ENCODE measurements at regions not wholly inside any gene's neighbourhood (a gene's known extent, or its start where the extent isn't known, plus 50 kb on each side); places are given as distances from the start of the nearest gene placed in this dataset.
"Not testable (repeated sequence)": the region's sequence is repeated elsewhere in the genome, so short reads cannot be mapped to it uniquely, and the experiment has no call there.

DNA sequence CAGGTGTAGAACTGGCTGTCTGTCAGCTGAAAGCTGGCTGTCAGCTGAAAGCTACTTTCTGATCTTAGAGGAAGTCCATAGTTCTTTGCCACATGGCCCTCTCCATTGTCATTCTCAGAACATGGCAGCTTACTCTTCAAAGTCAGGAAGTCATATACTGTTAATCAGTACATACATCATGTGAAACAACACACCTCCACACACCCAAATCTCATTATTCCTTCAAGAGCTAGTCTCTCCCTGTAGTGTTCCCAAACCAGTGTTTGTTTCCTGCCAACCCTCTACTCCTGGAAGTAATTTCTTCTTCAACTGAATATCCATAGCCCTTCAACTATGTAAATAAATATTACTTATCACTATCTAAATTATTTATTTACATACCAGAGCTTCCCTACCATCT, 58.9 kb downstream of the OR5AK2 start:
- no peaks in the 10 kb centered on the region for H3K36me3 Mint-ChIP-seq (ENCODE audit: low read depth)
- no peak overlapping the region for H3K4me3 Mint-ChIP-seq
- no peak for ATAC-seq
- H3K27ac Mint-ChIP-seq, result no peak overlapping the region
- no peak for DNase-seq
- H3K9me3 Mint-ChIP-seq, result peaks cover 13% of the 10 kb centered on the region
- no peaks in the 10 kb centered on the region for H3K4me1 Mint-ChIP-seq
- no peaks in the 10 kb centered on the region for H3K27me3 Mint-ChIP-seq

DNA sequence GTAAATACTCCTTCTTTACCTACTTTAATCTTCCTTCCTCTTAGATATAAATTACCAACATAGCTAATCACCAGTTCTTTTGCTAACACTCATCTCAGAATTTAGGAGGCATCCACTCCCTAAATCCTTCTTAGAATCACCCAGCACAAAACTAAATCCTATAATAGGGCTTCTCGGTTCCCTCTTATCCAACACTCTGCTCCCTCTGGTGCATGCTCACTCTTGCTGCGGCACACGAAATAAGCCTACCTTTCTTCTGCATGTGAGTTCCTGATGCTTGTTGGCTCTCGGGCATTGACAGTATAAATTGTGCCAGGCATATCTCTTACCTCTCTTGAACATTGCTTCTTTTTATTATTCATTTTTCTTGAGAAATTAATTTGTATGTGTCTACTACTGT, 61.0 kb downstream of the OR5AK2 start:
- Mint-ChIP-seq H3K36me3 (ENCODE audit: low read depth) (no peaks in the 10 kb centered on the region), H3K4me3 (no peak overlapping the region), H3K27me3 (no peaks in the 10 kb centered on the region), H3K4me1 (no peaks in the 10 kb centered on the region), H3K9me3 (peaks cover 14% of the 10 kb centered on the region), H3K27ac (no peak overlapping the region)
- DNase-seq (no peak), ATAC-seq (no peak)

DNA sequence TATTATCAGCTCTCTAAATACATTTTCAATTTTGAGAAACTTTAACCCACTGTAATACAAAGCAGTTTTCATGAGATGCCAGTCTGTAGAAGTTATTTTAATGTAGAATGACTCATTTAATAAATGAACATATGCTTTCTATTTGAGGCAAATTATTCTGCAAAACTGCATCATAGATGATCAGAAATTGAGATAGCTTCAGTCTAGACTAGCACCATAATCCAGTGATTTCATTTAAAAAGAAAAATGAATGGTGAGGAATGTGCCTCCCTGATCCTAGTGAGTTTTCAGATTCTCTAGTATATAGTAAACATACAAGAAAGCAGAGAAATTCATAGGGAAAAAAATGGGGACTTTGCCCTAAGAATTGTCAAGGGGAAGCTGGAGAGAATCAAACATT, 66.1 kb downstream of the OR5AK2 start:
- ATAC-seq (no peak), DNase-seq (no peak)
- Mint-ChIP-seq H3K36me3 (ENCODE audit: low read depth) (no peaks in the 10 kb centered on the region), H3K27me3 (no peaks in the 10 kb centered on the region), H3K4me1 (no peaks in the 10 kb centered on the region), H3K9me3 (peaks cover 18% of the 10 kb centered on the region), H3K27ac (no peak overlapping the region), H3K4me3 (no peak overlapping the region)

DNA sequence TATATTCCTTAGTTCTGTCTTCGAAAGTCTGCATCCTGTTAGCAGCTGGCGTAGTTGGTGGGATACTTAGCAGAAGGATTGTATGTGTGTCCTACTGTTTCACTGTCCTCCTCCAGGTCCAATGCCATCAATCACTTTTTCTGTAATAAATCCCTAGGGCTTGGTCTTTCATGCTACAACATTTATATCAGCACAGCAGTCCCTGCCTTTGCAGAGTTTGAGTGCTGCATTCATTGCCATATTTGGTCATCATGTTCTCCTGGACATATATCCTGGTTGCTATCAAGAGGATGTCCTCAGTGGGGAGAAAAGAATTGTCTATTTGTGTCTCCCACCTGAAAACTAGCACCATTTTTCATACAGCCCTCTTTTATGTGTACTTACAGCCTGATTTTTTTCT, 67.0 kb downstream of the OR5AK2 start:
- H3K27ac Mint-ChIP-seq, result no peak overlapping the region
- peaks cover 18% of the 10 kb centered on the region for H3K9me3 Mint-ChIP-seq
- ATAC-seq (no peak), DNase-seq (no peak)
- H3K4me3 Mint-ChIP-seq, result no peak overlapping the region
- no peaks in the 10 kb centered on the region for H3K36me3 Mint-ChIP-seq (ENCODE audit: low read depth)
- H3K4me1 Mint-ChIP-seq, result no peaks in the 10 kb centered on the region
- no peaks in the 10 kb centered on the region for H3K27me3 Mint-ChIP-seq

DNA sequence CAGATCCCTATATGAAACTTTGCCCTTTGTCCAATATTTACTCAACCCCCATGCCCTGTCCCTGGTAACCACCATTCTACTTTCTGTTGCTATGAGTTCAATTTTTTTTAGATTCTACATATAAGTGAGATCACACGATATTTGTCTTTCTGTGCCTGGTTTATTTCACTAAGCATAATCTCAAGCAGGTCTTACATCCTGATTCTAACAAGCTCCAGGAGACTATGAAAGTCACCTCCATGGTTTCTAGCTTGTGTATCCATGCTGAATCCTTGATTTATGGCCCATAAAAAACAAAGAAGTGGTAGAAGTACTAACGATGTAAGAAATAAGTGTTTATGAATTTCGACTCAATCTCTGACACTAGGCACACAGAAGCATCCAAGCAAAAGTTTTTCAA, 68.0 kb downstream of the OR5AK2 start:
- H3K4me1 Mint-ChIP-seq, result no peaks in the 10 kb centered on the region
- no peaks in the 10 kb centered on the region for H3K36me3 Mint-ChIP-seq (ENCODE audit: low read depth)
- H3K27ac Mint-ChIP-seq, result no peak overlapping the region
- H3K4me3 Mint-ChIP-seq, result no peak overlapping the region
- H3K27me3 Mint-ChIP-seq, result no peaks in the 10 kb centered on the region
- peaks cover 23% of the 10 kb centered on the region for H3K9me3 Mint-ChIP-seq
- no peak for DNase-seq
- no peak for ATAC-seq

DNA sequence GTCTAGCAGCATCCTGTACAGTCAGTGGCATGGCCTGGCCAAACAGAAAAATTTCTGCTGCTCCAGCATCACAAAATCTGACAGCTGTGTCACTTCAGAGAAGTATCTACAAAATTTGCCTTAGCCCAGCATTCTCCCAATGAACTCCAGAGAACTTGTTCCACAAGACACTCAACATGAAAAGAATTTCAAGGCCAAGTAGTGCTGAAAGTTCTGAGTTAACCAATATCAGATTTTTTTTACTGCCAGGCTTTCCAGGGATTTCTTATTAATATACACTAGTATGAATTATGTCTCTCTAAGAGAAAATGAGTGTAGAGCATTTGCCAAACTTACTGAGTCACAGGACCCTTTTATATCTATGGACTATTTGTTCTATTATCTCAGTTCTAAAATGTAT, 68.8 kb downstream of the OR5AK2 start:
- H3K36me3 Mint-ChIP-seq (ENCODE audit: low read depth), result no peaks in the 10 kb centered on the region
- no peak for DNase-seq
- H3K4me3 Mint-ChIP-seq, result no peak overlapping the region
- H3K27me3 Mint-ChIP-seq, result no peaks in the 10 kb centered on the region
- no peak for ATAC-seq
- no peaks in the 10 kb centered on the region for H3K4me1 Mint-ChIP-seq
- peaks cover 18% of the 10 kb centered on the region for H3K9me3 Mint-ChIP-seq
- H3K27ac Mint-ChIP-seq, result no peak overlapping the region

DNA sequence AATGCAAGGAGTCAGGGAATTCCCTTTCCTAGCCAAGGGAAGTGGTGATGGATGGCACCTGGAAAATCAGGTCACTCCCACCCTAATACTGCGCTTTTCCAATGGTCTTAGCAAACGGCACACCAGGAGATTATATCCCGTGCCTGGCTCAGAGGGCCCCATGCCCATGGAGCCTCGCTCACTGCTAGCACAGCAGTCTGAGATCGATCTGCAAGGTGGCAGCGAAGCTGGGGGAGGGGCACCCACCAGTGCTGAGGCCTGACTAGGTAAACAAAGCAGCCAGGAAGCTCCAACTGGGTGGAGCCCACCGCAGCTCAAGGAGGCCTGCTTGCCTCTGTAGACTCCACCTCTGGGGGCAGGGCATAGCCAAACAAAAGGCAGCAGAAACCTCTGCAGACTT, 74.2 kb downstream of the OR5AK2 start:
- not testable (repeated sequence) for H3K4me3 Mint-ChIP-seq; ATAC-seq; H3K36me3 Mint-ChIP-seq (ENCODE audit: low read depth); H3K27ac Mint-ChIP-seq; DNase-seq; H3K27me3 Mint-ChIP-seq; H3K4me1 Mint-ChIP-seq
- peaks cover 13% of the 10 kb centered on the region for H3K9me3 Mint-ChIP-seq

DNA sequence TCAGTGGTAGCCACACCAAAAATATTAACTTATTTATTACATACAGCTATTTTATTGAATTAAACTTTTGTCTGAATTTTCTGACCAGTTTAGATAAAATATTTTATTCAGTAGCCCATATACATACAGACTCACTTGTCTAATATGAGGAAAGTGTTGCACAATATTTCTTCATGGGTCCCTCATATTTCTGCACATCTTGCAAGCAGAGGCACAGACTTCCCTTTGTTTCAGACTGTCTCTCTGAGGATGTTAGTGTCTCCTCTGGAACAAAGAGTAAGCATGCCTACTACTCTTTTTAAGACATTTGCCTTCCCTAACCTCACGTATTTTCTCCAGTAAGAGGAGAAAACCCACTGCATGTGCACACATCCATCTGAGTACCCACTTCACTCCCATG, 81.2 kb downstream of the OR5AK2 start:
- H3K27ac Mint-ChIP-seq, result no peak overlapping the region
- H3K27me3 Mint-ChIP-seq, result no peaks in the 10 kb centered on the region
- no peak for DNase-seq
- no peaks in the 10 kb centered on the region for H3K4me1 Mint-ChIP-seq
- no peak overlapping the region for H3K4me3 Mint-ChIP-seq
- no peak for ATAC-seq
- H3K9me3 Mint-ChIP-seq, result no peaks in the 10 kb centered on the region
- H3K36me3 Mint-ChIP-seq (ENCODE audit: low read depth), result no peaks in the 10 kb centered on the region

DNA sequence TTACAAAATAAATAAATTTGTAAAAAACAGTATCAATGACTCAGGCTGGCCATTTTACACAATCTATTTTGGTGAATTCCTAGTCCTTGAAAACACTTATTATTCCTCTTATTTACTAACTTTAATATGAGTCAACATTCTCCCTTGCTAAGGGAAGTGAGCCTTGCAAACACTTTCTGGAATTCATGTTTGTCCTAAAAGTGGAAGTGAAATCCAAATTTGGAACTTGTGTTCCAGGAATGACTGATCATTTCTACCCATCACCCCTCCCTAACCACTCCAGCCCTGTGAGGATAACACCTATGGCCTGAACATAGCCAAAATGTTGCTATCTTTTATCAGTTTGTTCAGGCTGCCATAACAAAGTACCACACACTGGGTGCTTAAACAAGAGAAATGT, 83.1 kb downstream of the OR5AK2 start:
- Mint-ChIP-seq H3K27ac (no peak overlapping the region), H3K9me3 (no peaks in the 10 kb centered on the region), H3K4me3 (no peak overlapping the region), H3K4me1 (no peaks in the 10 kb centered on the region), H3K27me3 (no peaks in the 10 kb centered on the region), H3K36me3 (ENCODE audit: low read depth) (no peaks in the 10 kb centered on the region)
- ATAC-seq, result no peak
- no peak for DNase-seq

DNA sequence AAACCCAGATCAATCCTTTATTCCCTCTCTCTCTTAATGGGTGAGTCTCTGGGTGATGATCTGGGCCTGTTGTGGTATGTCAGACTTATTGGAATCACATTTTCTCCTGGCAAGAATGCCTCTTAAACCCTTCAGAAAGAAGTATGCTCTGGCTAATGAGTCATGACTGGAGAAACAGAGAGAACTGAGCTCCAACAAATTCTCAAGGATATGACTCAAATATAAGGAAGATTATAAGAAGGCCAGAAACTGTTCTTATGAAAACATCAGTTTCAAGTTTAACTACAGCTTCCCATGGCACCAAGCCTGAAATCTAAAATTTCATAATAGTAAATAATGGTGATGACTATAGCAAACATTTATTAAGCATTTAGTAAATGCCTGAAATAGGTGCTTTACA, 83.9 kb downstream of the OR5AK2 start:
- no peak for ATAC-seq
- no peaks in the 10 kb centered on the region for H3K27me3 Mint-ChIP-seq
- no peaks in the 10 kb centered on the region for H3K36me3 Mint-ChIP-seq (ENCODE audit: low read depth)
- H3K9me3 Mint-ChIP-seq, result no peaks in the 10 kb centered on the region
- no peak overlapping the region for H3K27ac Mint-ChIP-seq
- no peak overlapping the region for H3K4me3 Mint-ChIP-seq
- no peaks in the 10 kb centered on the region for H3K4me1 Mint-ChIP-seq
- no peak for DNase-seq

DNA sequence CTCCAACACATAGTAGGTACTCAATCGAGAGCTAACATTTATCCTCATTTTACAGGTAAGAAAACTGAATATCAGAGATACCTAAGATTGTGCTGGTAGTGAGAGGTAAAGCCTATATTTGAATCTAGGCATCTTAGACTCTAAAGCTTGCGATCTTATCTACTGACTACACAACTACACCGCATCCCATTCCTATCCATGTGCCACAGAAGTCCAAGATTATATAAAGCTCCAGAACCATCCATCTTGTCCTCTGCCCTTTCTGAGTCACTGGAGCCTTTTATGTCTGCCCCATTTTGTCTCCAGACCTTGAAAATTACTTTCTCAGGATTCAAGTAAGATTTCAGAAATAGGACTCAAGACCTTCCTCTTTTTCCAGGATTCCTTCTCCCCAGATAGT, 84.4 kb downstream of the OR5AK2 start:
- Mint-ChIP-seq H3K4me1 (no peaks in the 10 kb centered on the region), H3K9me3 (no peaks in the 10 kb centered on the region), H3K36me3 (ENCODE audit: low read depth) (no peaks in the 10 kb centered on the region), H3K4me3 (no peak overlapping the region), H3K27ac (no peak overlapping the region), H3K27me3 (no peaks in the 10 kb centered on the region)
- ATAC-seq (no peak), DNase-seq (no peak)

DNA sequence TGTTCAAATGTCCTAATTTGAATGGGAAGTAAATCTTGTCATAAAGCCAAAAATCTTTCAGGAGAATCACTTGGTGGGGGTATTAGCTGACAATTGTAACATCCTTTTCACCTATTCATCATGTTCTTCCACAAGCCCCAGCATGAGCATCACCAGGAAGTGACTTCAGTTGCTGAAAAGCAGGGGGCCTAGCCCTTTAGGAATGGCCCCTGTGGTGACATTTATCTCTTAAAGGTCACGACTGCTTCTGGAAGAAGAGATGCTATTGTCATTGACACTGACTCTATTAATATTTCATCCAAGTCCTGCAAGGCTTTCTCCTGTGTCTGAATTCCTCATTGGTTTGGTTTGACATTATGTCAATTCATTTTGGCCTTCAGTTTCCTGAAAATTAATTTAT, 92.6 kb downstream of the OR5AK2 start:
- Mint-ChIP-seq H3K36me3 (ENCODE audit: low read depth) (no peaks in the 10 kb centered on the region), H3K27ac (no peak overlapping the region), H3K4me3 (no peak overlapping the region), H3K9me3 (no peaks in the 10 kb centered on the region), H3K27me3 (peaks cover 4% of the 10 kb centered on the region), H3K4me1 (no peaks in the 10 kb centered on the region)
- ATAC-seq (no peak), DNase-seq (no peak)

DNA sequence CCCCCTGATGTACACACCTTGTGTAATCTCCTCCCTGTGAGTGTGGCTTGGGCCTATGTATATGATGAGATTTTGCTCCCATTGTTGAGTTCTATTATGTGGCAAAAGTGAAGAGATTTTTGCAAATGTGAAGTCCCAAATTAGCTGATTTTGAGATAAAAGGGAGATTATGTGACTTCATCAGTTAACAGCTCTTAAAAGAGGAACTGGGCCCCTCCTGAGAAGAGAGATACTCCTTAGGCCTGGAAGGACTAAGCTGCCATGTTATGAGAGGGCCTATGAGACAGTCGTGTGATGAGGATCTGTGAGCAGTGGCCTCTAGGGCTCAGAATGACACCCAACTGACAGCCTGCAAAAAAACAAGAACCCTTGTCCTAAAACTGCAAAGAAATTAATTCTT, 93.4 kb downstream of the OR5AK2 start:
- Mint-ChIP-seq H3K36me3 (ENCODE audit: low read depth) (no peaks in the 10 kb centered on the region), H3K4me1 (no peaks in the 10 kb centered on the region), H3K4me3 (no peak overlapping the region), H3K27ac (no peak overlapping the region), H3K27me3 (peaks cover 4% of the 10 kb centered on the region), H3K9me3 (no peaks in the 10 kb centered on the region)
- DNase-seq (no peak), ATAC-seq (no peak)

DNA sequence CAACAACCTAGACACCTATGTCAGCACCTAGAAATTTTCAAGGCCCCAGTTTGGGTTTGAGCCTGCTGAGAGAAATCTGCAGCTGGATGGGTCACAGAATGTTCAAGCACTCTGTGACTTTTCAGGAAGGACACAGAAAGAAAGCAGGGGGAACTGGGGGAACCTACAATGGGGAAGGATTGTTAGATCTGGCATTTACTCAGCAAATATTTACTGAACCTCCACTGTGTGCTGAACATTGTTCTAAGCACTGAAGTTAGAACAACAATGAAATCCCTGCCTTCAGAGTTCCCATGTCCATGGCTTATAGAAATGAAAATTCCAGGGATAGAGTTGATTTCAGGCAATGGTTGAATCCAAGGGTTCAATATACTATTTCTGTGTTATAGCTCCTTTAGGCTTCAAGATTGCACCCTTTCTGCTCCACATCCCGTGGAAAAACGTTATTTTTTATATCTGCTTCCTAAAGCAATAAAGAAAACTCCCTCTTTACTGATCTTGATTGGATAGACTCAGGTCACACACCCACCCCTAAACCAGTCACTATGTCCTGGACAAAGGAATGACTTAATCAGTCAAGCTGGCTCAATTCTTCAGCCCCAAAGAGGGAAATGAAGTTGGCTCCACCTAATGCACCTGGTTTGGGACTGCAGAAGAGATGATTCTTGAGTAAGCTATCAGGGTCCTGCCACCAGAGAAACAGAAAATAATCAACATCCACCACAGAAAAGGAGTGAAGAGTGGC, 95.1 kb downstream of the OR5AK2 start:
- H3K36me3 Mint-ChIP-seq (ENCODE audit: low read depth), result no peaks in the 10 kb centered on the region
- ATAC-seq, result no peak
- no peaks in the 10 kb centered on the region for H3K4me1 Mint-ChIP-seq
- H3K27me3 Mint-ChIP-seq, result peaks cover 4% of the 10 kb centered on the region
- no peak overlapping the region for H3K4me3 Mint-ChIP-seq
- H3K9me3 Mint-ChIP-seq, result no peaks in the 10 kb centered on the region
- H3K27ac Mint-ChIP-seq, result no peak overlapping the region
- no peak for DNase-seq

DNA sequence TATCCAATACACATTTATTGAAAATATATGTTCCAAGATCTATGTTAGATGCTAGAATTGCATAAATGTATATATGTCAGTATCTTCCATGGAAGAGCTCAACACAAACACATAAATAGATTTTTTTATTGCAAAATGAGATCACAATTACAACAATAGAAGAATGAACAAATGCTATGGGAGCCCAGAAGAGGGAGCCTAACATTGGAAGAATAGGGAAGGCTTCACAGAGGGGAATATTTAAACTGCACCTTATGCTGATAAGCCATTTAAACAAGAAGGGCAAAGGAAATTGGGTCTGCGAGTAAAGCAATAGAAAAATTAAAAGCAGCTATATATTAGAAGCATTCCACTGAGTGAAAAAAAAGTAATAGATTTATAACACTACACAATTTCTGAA, 96.1 kb upstream of the LRRC55 start:
- Mint-ChIP-seq H3K4me3 (no peak overlapping the region), H3K36me3 (ENCODE audit: low read depth) (no peaks in the 10 kb centered on the region), H3K9me3 (no peaks in the 10 kb centered on the region), H3K4me1 (no peaks in the 10 kb centered on the region), H3K27ac (no peak overlapping the region), H3K27me3 (peaks cover 4% of the 10 kb centered on the region)
- no peak for DNase-seq
- no peak for ATAC-seq

DNA sequence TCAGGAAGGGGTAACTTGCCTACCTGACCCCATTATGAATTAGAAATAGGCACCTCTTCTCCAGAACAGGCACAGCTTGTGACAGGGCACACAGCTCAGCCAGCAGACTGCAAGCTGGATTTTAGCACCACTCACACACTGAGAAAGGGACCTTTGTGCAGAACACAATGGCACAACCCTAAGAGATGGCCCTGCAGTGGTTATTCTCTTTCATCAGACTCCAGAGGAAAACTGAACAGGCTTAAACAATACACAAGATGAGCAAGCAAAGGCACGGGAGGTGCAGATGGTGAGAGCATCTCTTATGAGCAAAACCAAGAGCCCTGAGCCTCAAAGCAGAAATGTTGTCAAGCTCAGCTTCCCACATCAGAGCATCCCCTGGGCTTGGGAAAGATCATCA, 93.8 kb upstream of the LRRC55 start:
- H3K9me3 Mint-ChIP-seq, result no peaks in the 10 kb centered on the region
- H3K4me1 Mint-ChIP-seq, result no peaks in the 10 kb centered on the region
- H3K27me3 Mint-ChIP-seq, result peaks cover 5% of the 10 kb centered on the region
- no peak overlapping the region for H3K27ac Mint-ChIP-seq
- H3K36me3 Mint-ChIP-seq (ENCODE audit: low read depth), result no peaks in the 10 kb centered on the region
- DNase-seq (no peak), ATAC-seq (no peak)
- no peak overlapping the region for H3K4me3 Mint-ChIP-seq
